Neural cell (in vitro differentiated cells): ENCODE measurements at regions not wholly inside any gene's neighbourhood (a gene's known extent, or its start where the extent isn't known, plus 50 kb on each side); places are given as distances from the start of the nearest gene placed in this dataset.

ENCODE experiments used
- H2AFZ ChIP-seq: fragments of 200-600, 300-800 bp; sonication (generic), shearing (Covaris generic); 2 replicates; pipeline ENCODE4 v1.6.0; 2014; ENCODE audit warnings: low read depth, mild to moderate bottlenecking, antibody characterized with exemption, low read length, moderate library complexity
- H3F3A ChIP-seq: fragments of 200-600 bp; shearing (Covaris generic); 2 replicates; pipeline ENCODE4 v1.6.1; 2016; ENCODE audit warnings: mild to moderate bottlenecking, moderate library complexity, mixed read lengths, antibody characterized with exemption, low read length; ENCODE audit not compliant: insufficient read depth, poor library complexity, severe bottlenecking
- H3K27ac ChIP-seq: fragments of 200-600, 300-800 bp; sonication (generic), shearing (Covaris generic); 2 replicates; pipeline ENCODE4 v1.5.1; 2014; ENCODE audit warnings: mild to moderate bottlenecking, low read length, moderate library complexity
- H3K27me3 ChIP-seq: fragments of 300-800, 200-600 bp; sonication (generic), shearing (Covaris generic); 2 replicates; pipeline ENCODE4 v1.6.0; 2014; ENCODE audit warnings: mild to moderate bottlenecking, low read depth, low read length, moderate library complexity; ENCODE audit not compliant: insufficient read depth
- H3K36me3 ChIP-seq: fragments of 300-800, 200-600 bp; sonication (generic), shearing (Covaris generic); 2 replicates; pipeline ENCODE4 v1.5.1; 2014; ENCODE audit warnings: mild to moderate bottlenecking, antibody characterized with exemption, low read length, moderate library complexity; ENCODE audit not compliant: insufficient read depth
- H3K4me2 ChIP-seq: fragments of 300-800, 200-600 bp; sonication (generic), shearing (Covaris generic); 2 replicates; pipeline ENCODE4 v1.6.0; 2014; ENCODE audit warnings: mild to moderate bottlenecking, low read length
- H3K4me3 ChIP-seq: fragments of 300-800, 200-600 bp; sonication (generic), shearing (Covaris generic); 2 replicates; pipeline ENCODE4 v1.5.1; 2014; ENCODE audit warnings: mild to moderate bottlenecking, low read length, moderate library complexity
- H3K79me2 ChIP-seq: fragments of 200-600 bp; shearing (Covaris generic); replicated peaks from 2 replicates; pipeline ENCODE4 v1.6.0; 2014; ENCODE audit warnings: mild to moderate bottlenecking, low read length, moderate library complexity; ENCODE audit not compliant: insufficient read depth
- H3K9ac ChIP-seq: fragments of 300-800, 200-600 bp; sonication (generic), shearing (Covaris generic); 2 replicates; pipeline ENCODE4 v1.6.1; 2016; ENCODE audit warnings: mild to moderate bottlenecking, low read length, mixed read lengths
- H3K9me2 ChIP-seq: fragments of 200-600 bp; shearing (Covaris generic); 2 replicates; pipeline ENCODE4 v1.6.1; 2016; ENCODE audit warnings: mild to moderate bottlenecking, low read length, mixed read lengths; ENCODE audit not compliant: insufficient read depth
- H3K9me3 ChIP-seq: fragments of 200-600, 300-800 bp; sonication (generic), shearing (Covaris generic); 2 replicates; pipeline ENCODE4 v1.6.1; 2016; ENCODE audit warnings: mild to moderate bottlenecking, mixed run types, low read length, moderate library complexity, mixed read lengths
- H4K20me1 ChIP-seq: fragments of 200-600 bp; shearing (Covaris generic); 2 replicates; pipeline ENCODE4 v1.6.1; 2016; ENCODE audit warnings: mild to moderate bottlenecking, mixed run types; ENCODE audit not compliant: insufficient read depth
- EP300 ChIP-seq: fragments of 450-650 bp; conservative IDR thresholded peaks from 2 replicates; pipeline ENCODE4 v1.6.1; 2014; ENCODE audit warnings: antibody characterized with exemption, mild to moderate bottlenecking, moderate library complexity; ENCODE audit not compliant: poor library complexity, severe bottlenecking
- EZH2 ChIP-seq: fragments of 200-600, 300-800 bp; shearing (Covaris generic), sonication (generic); IDR thresholded peaks from 2 replicates; pipeline ENCODE4 v1.6.1; 2014; ENCODE audit warnings: antibody characterized with exemption, low read length, borderline replicate concordance, mild to moderate bottlenecking; ENCODE audit not compliant: insufficient read depth, poor library complexity, severe bottlenecking
- MXI1 ChIP-seq: fragments of 450-650 bp; conservative IDR thresholded peaks from 2 replicates; pipeline ENCODE4 v1.6.1; 2014; ENCODE audit warnings: antibody characterized with exemption, mild to moderate bottlenecking; ENCODE audit not compliant: poor library complexity, severe bottlenecking
- POLR2AphosphoS5 ChIP-seq: IDR thresholded peaks from 2 replicates; pipeline ENCODE4 v1.6.1; 2012
- RAD21 ChIP-seq: fragments of 450-650 bp; conservative IDR thresholded peaks from 2 replicates; pipeline ENCODE4 v1.6.1; 2014; ENCODE audit warnings: antibody characterized with exemption, mild to moderate bottlenecking, moderate library complexity
- SMC3 ChIP-seq: fragments of 450-650 bp; conservative IDR thresholded peaks from 2 replicates; pipeline ENCODE4 v1.6.1; 2014; ENCODE audit warnings: antibody characterized with exemption, mild to moderate bottlenecking, moderate library complexity; ENCODE audit not compliant: poor library complexity
- TAF1 ChIP-seq: IDR thresholded peaks from 2 replicates; pipeline ENCODE4 v1.6.1; 2012; ENCODE audit warnings: low read depth
- TF ChIP-seq, protein P1 (sequence below): fragments of 450-650 bp; IDR thresholded peaks from 2 replicates; pipeline ENCODE4 v1.5.1; 2014; ENCODE audit warnings: antibody characterized with exemption, mild to moderate bottlenecking, moderate library complexity; ENCODE audit not compliant: poor library complexity, severe bottlenecking
- TF ChIP-seq, protein P2 (sequence below): IDR thresholded peaks from 2 replicates; pipeline ENCODE4 v1.6.1; 2012; ENCODE audit warnings: borderline replicate concordance

- Histone ChIP-seq H3K9me3 (no peaks in the 10 kb centered on the region), H3K4me3 (no peak overlapping the region), H3K36me3 (no peaks in the 10 kb centered on the region), H3K4me2 (no peak overlapping the region), H3K9ac (no peak overlapping the region), H3K9me2 (no peaks in the 10 kb centered on the region), H3K27me3 (no peaks in the 10 kb centered on the region), H3K27ac (no peak overlapping the region), H3K79me2 (no peaks in the 10 kb centered on the region), H3F3A (no peaks in the 10 kb centered on the region), H2AFZ (no peak overlapping the region), H4K20me1 (no peaks in the 10 kb centered on the region)
- TF ChIP-seq POLR2AphosphoS5 (no peak), MXI1 (no peak), SMC3 (no peak), RAD21 (no peak), TAF1 (no peak), EP300 (no peak), EZH2 (no peak)
- TF ChIP-seq, protein P1, sequence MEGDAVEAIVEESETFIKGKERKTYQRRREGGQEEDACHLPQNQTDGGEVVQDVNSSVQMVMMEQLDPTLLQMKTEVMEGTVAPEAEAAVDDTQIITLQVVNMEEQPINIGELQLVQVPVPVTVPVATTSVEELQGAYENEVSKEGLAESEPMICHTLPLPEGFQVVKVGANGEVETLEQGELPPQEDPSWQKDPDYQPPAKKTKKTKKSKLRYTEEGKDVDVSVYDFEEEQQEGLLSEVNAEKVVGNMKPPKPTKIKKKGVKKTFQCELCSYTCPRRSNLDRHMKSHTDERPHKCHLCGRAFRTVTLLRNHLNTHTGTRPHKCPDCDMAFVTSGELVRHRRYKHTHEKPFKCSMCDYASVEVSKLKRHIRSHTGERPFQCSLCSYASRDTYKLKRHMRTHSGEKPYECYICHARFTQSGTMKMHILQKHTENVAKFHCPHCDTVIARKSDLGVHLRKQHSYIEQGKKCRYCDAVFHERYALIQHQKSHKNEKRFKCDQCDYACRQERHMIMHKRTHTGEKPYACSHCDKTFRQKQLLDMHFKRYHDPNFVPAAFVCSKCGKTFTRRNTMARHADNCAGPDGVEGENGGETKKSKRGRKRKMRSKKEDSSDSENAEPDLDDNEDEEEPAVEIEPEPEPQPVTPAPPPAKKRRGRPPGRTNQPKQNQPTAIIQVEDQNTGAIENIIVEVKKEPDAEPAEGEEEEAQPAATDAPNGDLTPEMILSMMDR: no peak
- TF ChIP-seq, protein P2, sequence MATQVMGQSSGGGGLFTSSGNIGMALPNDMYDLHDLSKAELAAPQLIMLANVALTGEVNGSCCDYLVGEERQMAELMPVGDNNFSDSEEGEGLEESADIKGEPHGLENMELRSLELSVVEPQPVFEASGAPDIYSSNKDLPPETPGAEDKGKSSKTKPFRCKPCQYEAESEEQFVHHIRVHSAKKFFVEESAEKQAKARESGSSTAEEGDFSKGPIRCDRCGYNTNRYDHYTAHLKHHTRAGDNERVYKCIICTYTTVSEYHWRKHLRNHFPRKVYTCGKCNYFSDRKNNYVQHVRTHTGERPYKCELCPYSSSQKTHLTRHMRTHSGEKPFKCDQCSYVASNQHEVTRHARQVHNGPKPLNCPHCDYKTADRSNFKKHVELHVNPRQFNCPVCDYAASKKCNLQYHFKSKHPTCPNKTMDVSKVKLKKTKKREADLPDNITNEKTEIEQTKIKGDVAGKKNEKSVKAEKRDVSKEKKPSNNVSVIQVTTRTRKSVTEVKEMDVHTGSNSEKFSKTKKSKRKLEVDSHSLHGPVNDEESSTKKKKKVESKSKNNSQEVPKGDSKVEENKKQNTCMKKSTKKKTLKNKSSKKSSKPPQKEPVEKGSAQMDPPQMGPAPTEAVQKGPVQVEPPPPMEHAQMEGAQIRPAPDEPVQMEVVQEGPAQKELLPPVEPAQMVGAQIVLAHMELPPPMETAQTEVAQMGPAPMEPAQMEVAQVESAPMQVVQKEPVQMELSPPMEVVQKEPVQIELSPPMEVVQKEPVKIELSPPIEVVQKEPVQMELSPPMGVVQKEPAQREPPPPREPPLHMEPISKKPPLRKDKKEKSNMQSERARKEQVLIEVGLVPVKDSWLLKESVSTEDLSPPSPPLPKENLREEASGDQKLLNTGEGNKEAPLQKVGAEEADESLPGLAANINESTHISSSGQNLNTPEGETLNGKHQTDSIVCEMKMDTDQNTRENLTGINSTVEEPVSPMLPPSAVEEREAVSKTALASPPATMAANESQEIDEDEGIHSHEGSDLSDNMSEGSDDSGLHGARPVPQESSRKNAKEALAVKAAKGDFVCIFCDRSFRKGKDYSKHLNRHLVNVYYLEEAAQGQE: no peak
Measured at GRCh38 chr15:81531109-81531592, 157.1 kb upstream of the TMC3 start.

- Histone ChIP-seq H2AFZ (no peak overlapping the region), H3K36me3 (no peaks in the 10 kb centered on the region), H3K9me3 (no peaks in the 10 kb centered on the region), H3K9ac (no peak overlapping the region), H3K79me2 (no peaks in the 10 kb centered on the region), H3K27ac (no peak overlapping the region), H3K4me2 (no peak overlapping the region), H3K9me2 (no peaks in the 10 kb centered on the region), H3K4me3 (no peak overlapping the region), H4K20me1 (no peaks in the 10 kb centered on the region), H3K27me3 (no peaks in the 10 kb centered on the region), H3F3A (no peaks in the 10 kb centered on the region)
- TF ChIP-seq, protein P1: no peak
- no peak for TF ChIP-seq EP300
- no peak for TF ChIP-seq TAF1
- TF ChIP-seq POLR2AphosphoS5: no peak
- TF ChIP-seq MXI1: no peak
- no peak for TF ChIP-seq EZH2
- no peak for TF ChIP-seq SMC3
- TF ChIP-seq RAD21: no peak
- TF ChIP-seq, protein P2: no peak
Measured at GRCh38 chr15:81530271-81530691, 156.3 kb upstream of the TMC3 start.
